A204.1 (cell line): ENCODE measurements at regions not wholly inside any gene's neighbourhood (a gene's known extent, or its start where the extent isn't known, plus 50 kb on each side); places are given as distances from the start of the nearest gene placed in this dataset.
"Not testable (repeated sequence)": the region's sequence is repeated elsewhere in the genome, so short reads cannot be mapped to it uniquely, and the experiment has no call there.

Experiments used
- FAIRE-seq: peaks from 2 replicates; lab custom pipeline; 2012; peaks lifted over from hg19 to GRCh38; lab: Jason Lieb, UNC

GRCh38 chr2:150371044-150371818, 116.2 kb downstream of the RND3 start:
- FAIRE-seq, result no peak

GRCh38 chr2:150370561-150370960, 116.9 kb downstream of the RND3 start:
- no peak for FAIRE-seq

GRCh38 chr2:150369862-150370261, 117.6 kb downstream of the RND3 start:
- no peak for FAIRE-seq

- no peak for FAIRE-seq
These were observed 129.0 kb downstream of the RND3 start for GRCh38 chr2:150358468-150358807.

- no peak for FAIRE-seq
These were observed 129.5 kb downstream of the RND3 start for GRCh38 chr2:150357770-150358467.

GRCh38 chr2:150355440-150355839, 132.0 kb downstream of the RND3 start:
- FAIRE-seq, result no peak

- no peak for FAIRE-seq
These were observed 134.1 kb downstream of the RND3 start for GRCh38 chr2:150353376-150353775.

- FAIRE-seq, result no peak
These were observed 135.5 kb downstream of the RND3 start for GRCh38 chr2:150351922-150352321.

GRCh38 chr2:150350500-150350899, 137.0 kb downstream of the RND3 start:
- no peak for FAIRE-seq

GRCh38 chr2:150346806-150347205, 140.7 kb downstream of the RND3 start:
- no peak for FAIRE-seq

GRCh38 chr2:150341982-150342680, 145.3 kb downstream of the RND3 start:
- no peak for FAIRE-seq

GRCh38 chr2:150339951-150340350, 147.5 kb downstream of the RND3 start:
- FAIRE-seq, result no peak

- FAIRE-seq, result no peak
These were observed 148.2 kb downstream of the RND3 start for GRCh38 chr2:150339282-150339681.

- no peak for FAIRE-seq
These were observed 151.9 kb downstream of the RND3 start for GRCh38 chr2:150335596-150335995.

- no peak for FAIRE-seq
These were observed 155.1 kb downstream of the RND3 start for GRCh38 chr2:150332383-150332782.

- no peak for FAIRE-seq
These were observed 159.6 kb downstream of the RND3 start for GRCh38 chr2:150327564-150328489.

- no peak for FAIRE-seq
These were observed 161.7 kb downstream of the RND3 start for GRCh38 chr2:150325656-150326314.

GRCh38 chr2:150323071-150323470, 164.4 kb downstream of the RND3 start:
- not testable (repeated sequence) for FAIRE-seq

GRCh38 chr2:150320608-150321007, 166.9 kb downstream of the RND3 start:
- FAIRE-seq, result no peak

- FAIRE-seq, result no peak
These were observed 167.6 kb downstream of the RND3 start for GRCh38 chr2:150319658-150320555.

- FAIRE-seq, result no peak
These were observed 168.4 kb downstream of the RND3 start for GRCh38 chr2:150319085-150319484.
